Progenitor cell of endocrine pancreas (in vitro differentiated cells): ENCODE measurements at regions not wholly inside any gene's neighbourhood (a gene's known extent, or its start where the extent isn't known, plus 50 kb on each side); places are given as distances from the start of the nearest gene placed in this dataset.

Experiments used
- DNase-seq: peaks from one replicate; pipeline ENCODE4 v3.0.0; 2021; ENCODE audit warnings: low spot score; ENCODE audit not compliant: unreplicated experiment
- H3K27ac Mint-ChIP-seq: 2 replicates; pipeline ENCODE4 v1.8.0; 2021; ENCODE audit warnings: mild to moderate bottlenecking, moderate library complexity, mixed read lengths
- H3K27me3 Mint-ChIP-seq: 2 replicates; pipeline ENCODE4 v1.8.0; 2021; ENCODE audit warnings: mixed read lengths
- H3K36me3 Mint-ChIP-seq: 2 replicates; pipeline ENCODE4 v1.8.0; 2022; ENCODE audit warnings: mixed read lengths; ENCODE audit not compliant: insufficient read depth
- H3K4me1 Mint-ChIP-seq: 2 replicates; pipeline ENCODE4 v1.8.0; 2021; ENCODE audit warnings: low read depth, mixed read lengths
- H3K4me3 Mint-ChIP-seq: 2 replicates; pipeline ENCODE4 v1.8.0; 2021; ENCODE audit warnings: low read depth, mild to moderate bottlenecking, moderate library complexity, mixed read lengths
- H3K9me3 Mint-ChIP-seq: 2 replicates; pipeline ENCODE4 v1.8.0; 2021; ENCODE audit warnings: low read depth, mixed read lengths
- CTCF ChIP-seq: fragments of 200-600 bp; sonication (generic); IDR thresholded peaks from one replicate; pipeline ENCODE4 v1.5.0; 2021; ENCODE audit warnings: antibody characterized with exemption, mild to moderate bottlenecking; ENCODE audit not compliant: unreplicated experiment

GRCh38 chr14:83260751-83261150 lies 1727.1 kb upstream of the SEL1L start:
- TF ChIP-seq CTCF: no peak
- no peaks in the 10 kb centered on the region for H3K27me3 Mint-ChIP-seq
- no peak overlapping the region for H3K4me3 Mint-ChIP-seq
- no peaks in the 10 kb centered on the region for H3K9me3 Mint-ChIP-seq
- no peaks in the 10 kb centered on the region for H3K36me3 Mint-ChIP-seq
- no peak overlapping the region for H3K27ac Mint-ChIP-seq
- no peaks in the 10 kb centered on the region for H3K4me1 Mint-ChIP-seq
- DNase-seq: no peak

GRCh38 chr14:83269583-83269982 lies 1735.9 kb upstream of the SEL1L start:
- Mint-ChIP-seq H3K9me3 (no peaks in the 10 kb centered on the region), H3K4me3 (no peak overlapping the region), H3K4me1 (peaks cover 3% of the 10 kb centered on the region), H3K36me3 (no peaks in the 10 kb centered on the region), H3K27me3 (no peaks in the 10 kb centered on the region), H3K27ac (no peak overlapping the region)
- TF ChIP-seq CTCF: no peak
- DNase-seq: no peak

- no peak overlapping the region for H3K4me3 Mint-ChIP-seq
- H3K27ac Mint-ChIP-seq: no peak overlapping the region
- H3K36me3 Mint-ChIP-seq: no peaks in the 10 kb centered on the region
- TF ChIP-seq CTCF: no peak
- H3K9me3 Mint-ChIP-seq: no peaks in the 10 kb centered on the region
- no peak for DNase-seq
- H3K27me3 Mint-ChIP-seq: no peaks in the 10 kb centered on the region
- peaks cover 3% of the 10 kb centered on the region for H3K4me1 Mint-ChIP-seq
These were observed 1738.0 kb upstream of the SEL1L start for GRCh38 chr14:83271663-83272062.

GRCh38 chr14:83280719-83281118 lies 1747.1 kb upstream of the SEL1L start:
- H3K9me3 Mint-ChIP-seq: peaks cover 8% of the 10 kb centered on the region
- no peak overlapping the region for H3K27ac Mint-ChIP-seq
- H3K4me1 Mint-ChIP-seq: no peaks in the 10 kb centered on the region
- H3K4me3 Mint-ChIP-seq: no peak overlapping the region
- no peak for TF ChIP-seq CTCF
- no peaks in the 10 kb centered on the region for H3K27me3 Mint-ChIP-seq
- DNase-seq: no peak
- no peaks in the 10 kb centered on the region for H3K36me3 Mint-ChIP-seq

GRCh38 chr14:83282706-83283105 lies 1749.1 kb upstream of the SEL1L start:
- no peaks in the 10 kb centered on the region for H3K27me3 Mint-ChIP-seq
- H3K9me3 Mint-ChIP-seq: peaks cover 6% of the 10 kb centered on the region
- no peaks in the 10 kb centered on the region for H3K36me3 Mint-ChIP-seq
- no peak for TF ChIP-seq CTCF
- H3K27ac Mint-ChIP-seq: no peak overlapping the region
- H3K4me1 Mint-ChIP-seq: peaks cover under 1% of the 10 kb centered on the region
- DNase-seq: no peak
- no peak overlapping the region for H3K4me3 Mint-ChIP-seq

GRCh38 chr14:83287300-83287699 lies 1753.6 kb upstream of the SEL1L start:
- Mint-ChIP-seq H3K4me1 (peaks cover 6% of the 10 kb centered on the region), H3K27ac (no peak overlapping the region), H3K4me3 (no peak overlapping the region), H3K36me3 (no peaks in the 10 kb centered on the region), H3K9me3 (no peaks in the 10 kb centered on the region), H3K27me3 (no peaks in the 10 kb centered on the region)
- no peak for TF ChIP-seq CTCF
- no peak for DNase-seq
